ENCODE measurements at regions not wholly inside any gene's neighbourhood (a gene's known extent, or its start where the extent isn't known, plus 50 kb on each side); places are given as distances from the start of the nearest gene placed in this dataset.

GRCh38 chr5:54872810-54873209, 112.6 kb downstream of the ESM1 start:
- no peak overlapping the region for H3K4me3 Mint-ChIP-seq (ENCODE audit: low read depth, unreplicated experiment)
- no peak overlapping the region for H3K27ac Mint-ChIP-seq (ENCODE audit: unreplicated experiment)
- no peaks in the 10 kb centered on the region for H3K36me3 Mint-ChIP-seq (ENCODE audit: insufficient read depth, unreplicated experiment)
- TF ChIP-seq CTCF (IDR thresholded peaks at IDR 0.05; ENCODE audit: unreplicated experiment) = no peak
- BruUV-seq (replicated peaks) = no TSS peak
- peaks cover 29% of the 10 kb centered on the region for H3K27me3 Mint-ChIP-seq (ENCODE audit: unreplicated experiment)
- CTCF ChIA-PET = no interaction called here
- peaks cover 35% of the 10 kb centered on the region for H3K4me1 Mint-ChIP-seq (ENCODE audit: low read depth, unreplicated experiment)
- H3K9me3 Mint-ChIP-seq (ENCODE audit: low read depth, unreplicated experiment) = no peaks in the 10 kb centered on the region
- no peak for DNase-seq
- intact Hi-C loops (cut with micrococcal nuclease; ENCODE audit: unreplicated experiment) = no loop called here

- H3K9me3 Mint-ChIP-seq (ENCODE audit: low read depth, unreplicated experiment) = no peaks in the 10 kb centered on the region
- H3K4me3 Mint-ChIP-seq (ENCODE audit: low read depth, unreplicated experiment) = no peak overlapping the region
- intact Hi-C loops (cut with micrococcal nuclease; ENCODE audit: unreplicated experiment) = no loop called here
- TF ChIP-seq CTCF (IDR thresholded peaks at IDR 0.05; ENCODE audit: unreplicated experiment) = no peak
- peaks cover 19% of the 10 kb centered on the region for H3K4me1 Mint-ChIP-seq (ENCODE audit: low read depth, unreplicated experiment)
- no peak for DNase-seq
- no TSS peak for BruUV-seq (replicated peaks)
- H3K27me3 Mint-ChIP-seq (ENCODE audit: unreplicated experiment) = peaks cover 29% of the 10 kb centered on the region
- CTCF ChIA-PET = interaction anchor here (2.0 kb wide), 1 partner anchor 353 kb away, joined by 5 read pairs; the partner anchor contains the start of gene SNX18
- H3K27ac Mint-ChIP-seq (ENCODE audit: unreplicated experiment) = no peak overlapping the region
- H3K36me3 Mint-ChIP-seq (ENCODE audit: insufficient read depth, unreplicated experiment) = no peaks in the 10 kb centered on the region
These were observed 115.1 kb downstream of the ESM1 start for GRCh38 chr5:54870271-54870670.

GRCh38 chr5:54869691-54870090, 115.7 kb downstream of the ESM1 start:
- Mint-ChIP-seq H3K9me3 (ENCODE audit: low read depth, unreplicated experiment) (no peaks in the 10 kb centered on the region), H3K27me3 (ENCODE audit: unreplicated experiment) (peaks cover 29% of the 10 kb centered on the region), H3K27ac (ENCODE audit: unreplicated experiment) (no peak overlapping the region), H3K4me1 (ENCODE audit: low read depth, unreplicated experiment) (peaks cover 13% of the 10 kb centered on the region), H3K36me3 (ENCODE audit: insufficient read depth, unreplicated experiment) (no peaks in the 10 kb centered on the region), H3K4me3 (ENCODE audit: low read depth, unreplicated experiment) (no peak overlapping the region)
- intact Hi-C loops (cut with micrococcal nuclease; ENCODE audit: unreplicated experiment) = loop anchor here (10.0 kb wide), 1 partner anchor 625 kb away; no protein-coding TSS in a partner anchor
- TF ChIP-seq CTCF (IDR thresholded peaks at IDR 0.05; ENCODE audit: unreplicated experiment) = no peak
- no TSS peak for BruUV-seq (replicated peaks)
- no peak for DNase-seq
- CTCF ChIA-PET = interaction anchor here (1.0 kb wide), 1 partner anchor 353 kb away, joined by 3 read pairs; the partner anchor contains the start of gene SNX18

- intact Hi-C loops (cut with micrococcal nuclease; ENCODE audit: unreplicated experiment) = loop anchor here (10.0 kb wide), 1 partner anchor 624 kb away; no protein-coding TSS in a partner anchor
- H3K27ac Mint-ChIP-seq (ENCODE audit: unreplicated experiment) = no peak overlapping the region
- no peak for DNase-seq
- CTCF ChIA-PET = interaction anchor here (1.0 kb wide), 1 partner anchor 352 kb away, joined by 3 read pairs; the partner anchor contains the start of gene SNX18
- H3K4me1 Mint-ChIP-seq (ENCODE audit: low read depth, unreplicated experiment) = peaks cover 4% of the 10 kb centered on the region
- H3K27me3 Mint-ChIP-seq (ENCODE audit: unreplicated experiment) = peaks cover 32% of the 10 kb centered on the region
- BruUV-seq (replicated peaks) = no TSS peak
- no peak overlapping the region for H3K4me3 Mint-ChIP-seq (ENCODE audit: low read depth, unreplicated experiment)
- no peak for TF ChIP-seq CTCF (IDR thresholded peaks at IDR 0.05; ENCODE audit: unreplicated experiment)
- no peaks in the 10 kb centered on the region for H3K36me3 Mint-ChIP-seq (ENCODE audit: insufficient read depth, unreplicated experiment)
- no peaks in the 10 kb centered on the region for H3K9me3 Mint-ChIP-seq (ENCODE audit: low read depth, unreplicated experiment)
These were observed 116.6 kb downstream of the ESM1 start for GRCh38 chr5:54868511-54869483.
